ENCODE measurements at regions not wholly inside any gene's neighbourhood (a gene's known extent, or its start where the extent isn't known, plus 50 kb on each side); places are given as distances from the start of the nearest gene placed in this dataset.

GRCh38 chr15:87610366-87610765 is 646.2 kb downstream of the NTRK3 start:
- Histone ChIP-seq H3K4me3 (no peak overlapping the region), H3K27me3 (ENCODE audit: low read depth) (no peaks in the 10 kb centered on the region), H3K36me3 (replicated peaks) (no peaks in the 10 kb centered on the region), H3K4me1 (no peaks in the 10 kb centered on the region), H3K9me3 (peaks cover 3% of the 10 kb centered on the region; the same call in 1 of the 2 replicates)
- in situ Hi-C loops (cut with MboI; ENCODE audit: low sequenced_read_pairs): no loop called here
- DNase-seq (ENCODE audit: low spot score in 2 of 2): no peak

DNA sequence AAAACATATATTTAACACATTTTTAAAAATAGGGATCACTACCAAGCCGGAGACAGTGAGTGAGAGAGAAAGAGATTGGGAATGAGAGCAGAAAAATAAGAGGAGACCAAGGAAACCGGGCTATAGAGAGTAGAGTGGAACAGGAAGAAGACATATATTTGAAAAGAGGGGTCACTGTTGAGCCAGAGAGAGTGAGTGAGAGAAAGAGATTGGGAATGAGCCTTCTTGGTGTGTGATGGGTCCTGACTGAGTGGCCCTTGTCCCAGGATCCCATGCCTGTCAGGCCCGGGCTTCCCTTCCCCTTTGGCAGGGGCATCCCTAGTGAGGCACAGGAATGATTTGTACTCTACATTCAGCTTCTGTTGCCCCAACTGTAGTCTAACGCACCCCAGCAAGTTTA is 646.6 kb downstream of the NTRK3 start:
- DNase-seq (ENCODE audit: low spot score in 2 of 2): no peak
- Histone ChIP-seq H3K9me3 (peaks cover 3% of the 10 kb centered on the region; the same call in 1 of the 2 replicates), H3K4me3 (no peak overlapping the region), H3K36me3 (replicated peaks) (no peaks in the 10 kb centered on the region), H3K4me1 (no peaks in the 10 kb centered on the region), H3K27me3 (ENCODE audit: low read depth) (no peaks in the 10 kb centered on the region)
- in situ Hi-C loops (cut with MboI; ENCODE audit: low sequenced_read_pairs): no loop called here

GRCh38 chr15:87609474-87609873 is 647.1 kb downstream of the NTRK3 start:
- in situ Hi-C loops (cut with MboI; ENCODE audit: low sequenced_read_pairs): no loop called here
- Histone ChIP-seq H3K36me3 (replicated peaks) (no peaks in the 10 kb centered on the region), H3K4me1 (no peaks in the 10 kb centered on the region), H3K4me3 (no peak overlapping the region), H3K27me3 (ENCODE audit: low read depth) (no peaks in the 10 kb centered on the region), H3K9me3 (peaks cover 3% of the 10 kb centered on the region; the same call in 1 of the 2 replicates)
- DNase-seq (ENCODE audit: low spot score in 2 of 2): no peak

GRCh38 chr15:87608238-87609028 is 648.1 kb downstream of the NTRK3 start:
- Histone ChIP-seq H3K4me3 (no peak overlapping the region), H3K4me1 (no peaks in the 10 kb centered on the region), H3K9me3 (peaks cover 3% of the 10 kb centered on the region; the same call in 1 of the 2 replicates), H3K27me3 (ENCODE audit: low read depth) (no peaks in the 10 kb centered on the region), H3K36me3 (replicated peaks) (no peaks in the 10 kb centered on the region)
- in situ Hi-C loops (cut with MboI; ENCODE audit: low sequenced_read_pairs): no loop called here
- no peak for DNase-seq (ENCODE audit: low spot score in 2 of 2)

DNA sequence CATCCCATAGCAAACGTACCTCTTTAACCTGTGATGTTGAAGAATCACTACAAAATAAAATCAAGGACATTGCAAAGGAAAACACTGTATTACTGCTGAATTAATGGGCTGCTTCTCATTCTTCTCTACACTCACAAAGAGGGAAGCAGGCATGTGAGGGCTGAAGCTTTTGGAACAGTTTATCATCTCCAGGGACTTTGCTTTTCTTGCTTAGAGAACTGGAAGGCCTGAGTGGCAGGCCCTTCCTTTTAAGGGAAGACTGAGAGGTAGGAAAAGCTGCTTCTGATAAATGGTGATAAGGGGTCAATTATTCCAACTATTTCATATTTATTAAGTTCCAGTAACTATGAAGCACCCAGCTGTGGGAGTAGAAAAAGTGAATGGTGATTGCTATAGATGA is 649.6 kb downstream of the NTRK3 start:
- H3K9me3 ChIP-seq: 0 out of 2 replicates have a peak, but pooled peaks cover 3% of the 10 kb centered on the region
- in situ Hi-C loops (cut with MboI; ENCODE audit: low sequenced_read_pairs): no loop called here
- no peaks in the 10 kb centered on the region for H3K27me3 ChIP-seq (ENCODE audit: low read depth)
- DNase-seq (ENCODE audit: low spot score in 2 of 2): no peak
- H3K4me1 ChIP-seq: no peaks in the 10 kb centered on the region
- H3K36me3 ChIP-seq (replicated peaks): no peaks in the 10 kb centered on the region
- H3K4me3 ChIP-seq: no peak overlapping the region

DNA sequence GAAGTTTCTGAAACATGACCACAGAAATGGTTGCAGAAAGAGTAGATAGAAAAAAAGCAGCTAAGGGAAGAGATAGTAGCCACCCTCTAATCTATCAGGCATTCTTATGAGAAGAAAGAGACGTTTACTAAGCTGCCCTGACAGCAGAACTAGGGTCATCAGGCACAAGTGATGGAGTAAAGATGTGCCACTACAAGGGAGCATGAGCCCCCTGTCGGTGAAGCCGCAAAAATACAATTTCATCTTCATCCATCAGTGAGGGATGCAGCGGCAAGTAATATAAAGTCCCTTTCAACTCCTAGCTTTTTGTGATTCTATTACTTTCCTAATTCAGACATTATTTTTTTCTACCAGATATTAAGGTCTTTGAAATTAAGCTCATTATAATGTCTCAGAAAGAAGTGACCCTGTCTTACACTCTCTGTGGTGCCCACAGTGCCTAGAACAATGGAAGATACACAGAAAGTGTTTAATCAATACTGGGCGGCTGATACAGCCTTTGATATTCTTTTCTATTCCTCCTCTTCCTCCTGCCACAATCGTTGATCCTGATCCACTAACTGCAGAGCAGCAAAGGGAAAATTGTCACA is 651.6 kb downstream of the NTRK3 start:
- peak; percentile 29 to 41 for DNase-seq (ENCODE audit: low spot score in 2 of 2)
- no peak overlapping the region for H3K4me3 ChIP-seq
- H3K27me3 ChIP-seq (ENCODE audit: low read depth): no peaks in the 10 kb centered on the region
- no peaks in the 10 kb centered on the region for H3K4me1 ChIP-seq
- no peaks in the 10 kb centered on the region for H3K9me3 ChIP-seq
- in situ Hi-C loops (cut with MboI; ENCODE audit: low sequenced_read_pairs): no loop called here
- no peaks in the 10 kb centered on the region for H3K36me3 ChIP-seq (replicated peaks)

DNA sequence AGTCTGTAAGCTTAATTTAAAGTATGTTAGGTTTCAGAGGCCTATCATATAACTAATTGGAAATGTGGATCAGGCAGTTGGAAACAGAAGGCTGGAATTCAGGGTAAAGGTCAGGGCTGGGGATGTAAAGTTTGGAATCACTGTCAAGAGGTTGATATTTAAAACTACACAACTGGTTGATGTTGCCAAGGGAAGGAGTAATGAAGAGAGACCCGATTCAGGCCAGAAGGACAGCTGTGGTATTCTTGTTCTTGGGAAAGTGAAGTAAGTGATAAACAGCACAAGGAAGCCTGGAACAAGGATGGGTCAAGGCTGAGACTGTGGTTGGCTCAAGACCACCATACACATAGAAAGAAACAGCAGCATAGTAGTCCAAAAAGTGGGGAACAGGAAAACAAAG is 654.2 kb downstream of the NTRK3 start:
- Histone ChIP-seq H3K4me3 (no peak overlapping the region), H3K27me3 (ENCODE audit: low read depth) (no peaks in the 10 kb centered on the region), H3K9me3 (no peaks in the 10 kb centered on the region), H3K36me3 (replicated peaks) (no peaks in the 10 kb centered on the region), H3K4me1 (no peaks in the 10 kb centered on the region)
- no peak for DNase-seq (ENCODE audit: low spot score in 2 of 2)
- in situ Hi-C loops (cut with MboI; ENCODE audit: low sequenced_read_pairs): no loop called here

GRCh38 chr15:87599616-87600015 is 656.9 kb downstream of the NTRK3 start:
- no peak for DNase-seq (ENCODE audit: low spot score in 2 of 2)
- Histone ChIP-seq H3K36me3 (replicated peaks) (no peaks in the 10 kb centered on the region), H3K27me3 (ENCODE audit: low read depth) (no peaks in the 10 kb centered on the region), H3K9me3 (no peaks in the 10 kb centered on the region), H3K4me3 (no peak overlapping the region), H3K4me1 (no peaks in the 10 kb centered on the region)
- in situ Hi-C loops (cut with MboI; ENCODE audit: low sequenced_read_pairs): no loop called here

DNA sequence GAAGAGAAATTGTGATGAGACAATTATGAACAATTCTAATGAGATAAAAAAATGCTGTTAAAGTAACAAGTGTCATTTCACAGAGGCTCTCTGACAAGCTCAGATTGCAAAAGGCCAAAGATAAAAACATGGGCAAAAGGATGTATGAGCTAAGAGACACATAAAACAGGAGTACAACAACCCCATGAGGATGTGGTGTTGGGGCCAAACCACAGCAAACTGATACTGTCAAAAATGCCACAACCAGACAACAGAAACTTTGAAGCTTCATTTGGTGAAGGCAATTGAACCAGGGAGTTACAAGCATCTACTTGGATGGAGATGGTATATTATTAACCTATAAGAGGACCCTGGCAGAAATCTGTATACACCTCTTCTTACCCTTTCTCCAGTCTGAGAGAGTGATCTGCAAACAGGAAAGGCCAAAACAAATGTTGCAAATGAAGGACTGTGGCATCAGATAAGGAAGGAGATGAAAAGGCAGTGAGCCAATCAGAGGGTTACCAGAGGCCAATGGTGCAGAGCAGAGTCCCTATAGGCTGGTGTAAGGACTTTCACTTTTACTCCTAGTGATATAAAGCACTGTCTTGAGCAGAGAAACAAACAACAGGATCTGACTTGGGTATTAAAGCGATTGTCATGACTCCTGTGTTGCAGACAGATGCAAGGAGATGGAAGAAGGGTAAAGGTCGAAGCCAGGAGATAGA is 659.0 kb downstream of the NTRK3 start:
- H3K36me3 ChIP-seq (replicated peaks): no peaks in the 10 kb centered on the region
- H3K9me3 ChIP-seq: no peaks in the 10 kb centered on the region
- no peak overlapping the region for H3K4me3 ChIP-seq
- H3K4me1 ChIP-seq: no peaks in the 10 kb centered on the region
- in situ Hi-C loops (cut with MboI; ENCODE audit: low sequenced_read_pairs): no loop called here
- DNase-seq (ENCODE audit: low spot score in 2 of 2): no peak
- no peaks in the 10 kb centered on the region for H3K27me3 ChIP-seq (ENCODE audit: low read depth)

GRCh38 chr15:87591582-87591981 is 665.0 kb downstream of the NTRK3 start:
- DNase-seq (ENCODE audit: low spot score in 2 of 2): no peak
- H3K4me3 ChIP-seq: no peak overlapping the region
- H3K4me1 ChIP-seq: no peaks in the 10 kb centered on the region
- no peaks in the 10 kb centered on the region for H3K27me3 ChIP-seq (ENCODE audit: low read depth)
- in situ Hi-C loops (cut with MboI; ENCODE audit: low sequenced_read_pairs): no loop called here
- no peaks in the 10 kb centered on the region for H3K36me3 ChIP-seq (replicated peaks)
- H3K9me3 ChIP-seq: peaks cover 6% of the 10 kb centered on the region; the same call in 1 of the 2 replicates

- Histone ChIP-seq H3K9me3 (peaks cover 6% of the 10 kb centered on the region; the same call in 1 of the 2 replicates), H3K4me1 (no peaks in the 10 kb centered on the region), H3K27me3 (ENCODE audit: low read depth) (no peaks in the 10 kb centered on the region), H3K36me3 (replicated peaks) (no peaks in the 10 kb centered on the region), H3K4me3 (no peak overlapping the region)
- DNase-seq (ENCODE audit: low spot score in 2 of 2): no peak
- in situ Hi-C loops (cut with MboI; ENCODE audit: low sequenced_read_pairs): no loop called here
Measured at GRCh38 chr15:87591042-87591441, 665.5 kb downstream of the NTRK3 start.

DNA sequence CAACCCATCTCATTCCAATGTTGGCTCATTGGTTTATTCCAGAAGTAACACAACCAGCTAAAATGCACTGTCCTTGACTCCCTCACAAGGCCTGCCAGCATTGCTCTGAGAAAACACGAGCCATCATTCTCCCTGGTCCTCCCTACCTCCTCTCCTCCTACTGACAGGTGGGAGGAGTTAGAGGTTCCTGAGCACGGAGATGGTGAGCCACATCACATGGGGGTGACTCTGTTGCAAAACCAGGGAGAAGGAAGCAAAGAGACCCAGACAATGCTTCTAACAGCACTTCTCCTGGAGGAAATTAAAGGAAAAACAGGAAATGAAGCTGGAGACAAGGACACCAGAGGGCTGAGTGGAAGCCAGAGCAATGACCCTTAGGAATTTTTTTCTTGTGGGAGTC is 667.4 kb downstream of the NTRK3 start:
- no peak for DNase-seq (ENCODE audit: low spot score in 2 of 2)
- H3K4me3 ChIP-seq: no peak overlapping the region
- peaks cover 6% of the 10 kb centered on the region; the same call in 1 of the 2 replicates for H3K9me3 ChIP-seq
- H3K27me3 ChIP-seq (ENCODE audit: low read depth): no peaks in the 10 kb centered on the region
- no peaks in the 10 kb centered on the region for H3K36me3 ChIP-seq (replicated peaks)
- in situ Hi-C loops (cut with MboI; ENCODE audit: low sequenced_read_pairs): no loop called here
- no peaks in the 10 kb centered on the region for H3K4me1 ChIP-seq

DNA sequence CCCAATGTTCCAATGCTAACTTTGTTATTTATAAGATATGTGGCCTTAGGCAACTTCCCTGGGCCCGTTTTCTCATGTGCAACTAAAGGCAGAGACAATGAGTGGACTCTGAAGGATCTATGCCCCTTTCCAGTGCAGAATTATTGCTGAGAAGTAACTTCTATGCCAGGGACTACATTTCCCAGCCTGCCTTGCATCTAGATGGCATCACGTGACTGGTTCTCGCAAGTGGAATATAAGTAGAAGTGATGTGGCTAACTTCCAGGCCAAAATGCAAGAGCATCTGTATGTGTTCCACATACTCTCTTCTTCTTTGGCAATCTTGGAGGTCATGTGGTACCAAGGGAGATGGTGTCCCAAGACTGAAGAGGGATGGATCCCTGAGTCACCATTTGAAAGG is 674.4 kb downstream of the NTRK3 start:
- in situ Hi-C loops (cut with MboI; ENCODE audit: low sequenced_read_pairs): no loop called here
- no peaks in the 10 kb centered on the region for H3K4me1 ChIP-seq
- no peak for DNase-seq (ENCODE audit: low spot score in 2 of 2)
- no peaks in the 10 kb centered on the region for H3K27me3 ChIP-seq (ENCODE audit: low read depth)
- peaks cover 9% of the 10 kb centered on the region for H3K9me3 ChIP-seq
- no peaks in the 10 kb centered on the region for H3K36me3 ChIP-seq (replicated peaks)
- no peak overlapping the region for H3K4me3 ChIP-seq

GRCh38 chr15:87579537-87579936 is 677.0 kb downstream of the NTRK3 start:
- peaks cover 9% of the 10 kb centered on the region for H3K9me3 ChIP-seq
- no peaks in the 10 kb centered on the region for H3K27me3 ChIP-seq (ENCODE audit: low read depth)
- in situ Hi-C loops (cut with MboI; ENCODE audit: low sequenced_read_pairs): no loop called here
- no peaks in the 10 kb centered on the region for H3K36me3 ChIP-seq (replicated peaks)
- no peak overlapping the region for H3K4me3 ChIP-seq
- no peaks in the 10 kb centered on the region for H3K4me1 ChIP-seq
- DNase-seq (ENCODE audit: low spot score in 2 of 2): no peak
